Hepatocyte (in vitro differentiated cells): ENCODE measurements at regions not wholly inside any gene's neighbourhood (a gene's known extent, or its start where the extent isn't known, plus 50 kb on each side); places are given as distances from the start of the nearest gene placed in this dataset.

Experiments used
- CTCF ChIP-seq: fragments of 200-600 bp; sonication (generic); IDR thresholded peaks from 2 replicates; pipeline ENCODE4 v1.5.1; 2016; ENCODE audit warnings: antibody characterized with exemption, mild to moderate bottlenecking; ENCODE audit not compliant: poor library complexity
- EZH2 ChIP-seq: fragments of 200-600 bp; sonication (generic); IDR thresholded peaks from 2 replicates; pipeline ENCODE4 v1.6.1; 2016; ENCODE audit warnings: antibody characterized with exemption, mild to moderate bottlenecking, borderline replicate concordance
- EZH2phosphoT487 ChIP-seq: fragments of 200-600 bp; sonication (generic); IDR thresholded peaks from one replicate; pipeline ENCODE4 v1.6.1; 2018; ENCODE audit warnings: antibody characterized with exemption, mild to moderate bottlenecking, low read depth, moderate library complexity; ENCODE audit not compliant: unreplicated experiment, severe bottlenecking

GRCh38 chrX:28189011-28189410, 207.8 kb upstream of the DCAF8L1 start:
- no peak for TF ChIP-seq EZH2
- no peak for TF ChIP-seq EZH2phosphoT487
- no peak for TF ChIP-seq CTCF
